Immature natural killer cell (primary cell): ENCODE measurements at regions not wholly inside any gene's neighbourhood (a gene's known extent, or its start where the extent isn't known, plus 50 kb on each side); places are given as distances from the start of the nearest gene placed in this dataset.

Experiments used
- DNase-seq, 3 donors: peaks; one replicate each; pipeline ENCODE4 v3.0.0; 2022; ENCODE audit warnings: mixed read lengths in 1 of 3
- H3K27ac Mint-ChIP-seq, 6 donors: one replicate each; pipeline ENCODE4 v1.8.0; 2020; ENCODE audit warnings: mixed read lengths in 6 of 6, mild to moderate bottlenecking in 5 of 6, inconsistent platforms in 4 of 6, moderate library complexity in 3 of 6
- H3K27me3 Mint-ChIP-seq, 3 donors: one replicate each; pipeline ENCODE4 v1.8.0; 2020 to 2021; ENCODE audit warnings: low read depth in 3 of 3, mild to moderate bottlenecking in 3 of 3, mixed read lengths in 3 of 3, moderate library complexity in 3 of 3, inconsistent platforms in 1 of 3
- H3K36me3 Mint-ChIP-seq, 3 donors: one replicate each; pipeline ENCODE4 v1.8.0; 2020; ENCODE audit warnings: mixed read lengths in 3 of 3, inconsistent platforms in 2 of 3, mild to moderate bottlenecking in 2 of 3
- H3K4me1 Mint-ChIP-seq, 2 donors: one replicate each; pipeline ENCODE4 v1.8.0; 2020; ENCODE audit warnings: inconsistent platforms in 2 of 2, mild to moderate bottlenecking in 2 of 2, mixed read lengths in 2 of 2, moderate library complexity in 1 of 2
- H3K4me3 Mint-ChIP-seq, 5 donors: one replicate each; pipeline ENCODE4 v1.8.0; 2020; ENCODE audit warnings: mild to moderate bottlenecking in 5 of 5, mixed read lengths in 5 of 5, inconsistent platforms in 3 of 5, moderate library complexity in 3 of 5
- H3K9me3 Mint-ChIP-seq, 6 donors: one replicate each; pipeline ENCODE4 v1.8.0; 2020; ENCODE audit warnings: mild to moderate bottlenecking in 6 of 6, mixed read lengths in 6 of 6, inconsistent platforms in 4 of 6, moderate library complexity in 3 of 6

GRCh38 chrX:25202827-25203226 lies 187.1 kb upstream of the ARX start:
- H3K27me3 Mint-ChIP-seq = peaks cover 2 to 6% (median 4%) of the 10 kb centered on the region in 3 donors
- no peak for DNase-seq
- H3K4me3 Mint-ChIP-seq = no peak overlapping the region
- H3K4me1 Mint-ChIP-seq = no peaks in the 10 kb centered on the region
- no peaks in the 10 kb centered on the region for H3K36me3 Mint-ChIP-seq
- H3K9me3 Mint-ChIP-seq = peaks cover 0 to 2% (median 0%) of the 10 kb centered on the region in 6 donors
- H3K27ac Mint-ChIP-seq = no peak overlapping the region

GRCh38 chrX:25198891-25199290 lies 183.1 kb upstream of the ARX start:
- Mint-ChIP-seq H3K4me1 (no peaks in the 10 kb centered on the region), H3K4me3 (no peak overlapping the region), H3K36me3 (no peaks in the 10 kb centered on the region), H3K27me3 (peaks cover 0 to 5% (median 5%) of the 10 kb centered on the region in 3 donors), H3K9me3 (peaks cover 0 to 3% (median 0%) of the 10 kb centered on the region in 6 donors), H3K27ac (no peak overlapping the region)
- no peak for DNase-seq

- DNase-seq = no peak
- peaks cover 0 to 5% (median 5%) of the 10 kb centered on the region in 3 donors for H3K27me3 Mint-ChIP-seq
- H3K9me3 Mint-ChIP-seq = peaks cover 0 to 3% (median 0%) of the 10 kb centered on the region in 6 donors
- no peaks in the 10 kb centered on the region for H3K36me3 Mint-ChIP-seq
- H3K4me3 Mint-ChIP-seq = no peak overlapping the region
- H3K27ac Mint-ChIP-seq = no peak overlapping the region
- H3K4me1 Mint-ChIP-seq = no peaks in the 10 kb centered on the region
These were observed 182.5 kb upstream of the ARX start for GRCh38 chrX:25198253-25198652.

GRCh38 chrX:25196221-25196620 lies 180.5 kb upstream of the ARX start:
- H3K4me3 Mint-ChIP-seq = no peak overlapping the region
- DNase-seq = no peak
- H3K4me1 Mint-ChIP-seq = no peaks in the 10 kb centered on the region
- H3K27ac Mint-ChIP-seq = no peak overlapping the region
- H3K36me3 Mint-ChIP-seq = no peaks in the 10 kb centered on the region
- peaks cover 1 to 5% (median 5%) of the 10 kb centered on the region in 3 donors for H3K27me3 Mint-ChIP-seq
- H3K9me3 Mint-ChIP-seq = peaks cover 0 to 3% (median 0%) of the 10 kb centered on the region in 6 donors

GRCh38 chrX:25191403-25191802 lies 175.6 kb upstream of the ARX start:
- Mint-ChIP-seq H3K9me3 (peaks cover 0 to 9% (median 1%) of the 10 kb centered on the region in 6 donors), H3K27ac (no peak overlapping the region), H3K36me3 (no peaks in the 10 kb centered on the region), H3K27me3 (peaks cover 1 to 4% (median 3%) of the 10 kb centered on the region in 3 donors), H3K4me3 (no peak overlapping the region), H3K4me1 (no peaks in the 10 kb centered on the region)
- DNase-seq = no peak

- Mint-ChIP-seq H3K27me3 (peaks cover 0 to 4% (median 2%) of the 10 kb centered on the region in 3 donors), H3K36me3 (no peaks in the 10 kb centered on the region), H3K27ac (no peak overlapping the region), H3K4me3 (no peak overlapping the region), H3K4me1 (no peaks in the 10 kb centered on the region), H3K9me3 (no peaks in the 10 kb centered on the region)
- DNase-seq = no peak
These were observed 166.0 kb upstream of the ARX start for GRCh38 chrX:25181775-25182174.

GRCh38 chrX:25180242-25180641 lies 164.5 kb upstream of the ARX start:
- Mint-ChIP-seq H3K36me3 (no peaks in the 10 kb centered on the region), H3K27me3 (peaks cover 0 to 4% (median 4%) of the 10 kb centered on the region in 3 donors)

GRCh38 chrX:25178555-25178954 lies 162.8 kb upstream of the ARX start:
- Mint-ChIP-seq H3K27ac (no peak overlapping the region), H3K27me3 (peaks cover 0 to 4% (median 2%) of the 10 kb centered on the region in 3 donors), H3K4me3 (no peak overlapping the region), H3K9me3 (no peaks in the 10 kb centered on the region), H3K4me1 (no peaks in the 10 kb centered on the region), H3K36me3 (no peaks in the 10 kb centered on the region)
- no peak for DNase-seq

More at GRCh38 chrX:25180242-25180641, 164.5 kb upstream of the ARX start:
- DNase-seq = no peak
- Mint-ChIP-seq H3K27ac (no peak overlapping the region), H3K9me3 (no peaks in the 10 kb centered on the region), H3K4me3 (no peak overlapping the region), H3K4me1 (no peaks in the 10 kb centered on the region)

GRCh38 chrX:25175743-25176142 lies 160.0 kb upstream of the ARX start:
- DNase-seq = no peak
- no peaks in the 10 kb centered on the region for H3K4me1 Mint-ChIP-seq
- H3K9me3 Mint-ChIP-seq = no peaks in the 10 kb centered on the region
- no peak overlapping the region for H3K27ac Mint-ChIP-seq
- peaks cover 0 to 4% (median 2%) of the 10 kb centered on the region in 3 donors for H3K27me3 Mint-ChIP-seq
- no peaks in the 10 kb centered on the region for H3K36me3 Mint-ChIP-seq
- no peak overlapping the region for H3K4me3 Mint-ChIP-seq

- Mint-ChIP-seq H3K4me1 (no peaks in the 10 kb centered on the region), H3K4me3 (no peak overlapping the region), H3K27me3 (peaks cover 0 to 2% (median 2%) of the 10 kb centered on the region in 3 donors), H3K9me3 (no peaks in the 10 kb centered on the region), H3K27ac (no peak overlapping the region), H3K36me3 (no peaks in the 10 kb centered on the region)
- DNase-seq = no peak
These were observed 159.4 kb upstream of the ARX start for GRCh38 chrX:25175171-25175570.

- Mint-ChIP-seq H3K27ac (no peak overlapping the region), H3K36me3 (no peaks in the 10 kb centered on the region), H3K27me3 (peaks cover 0 to 9% (median 5%) of the 10 kb centered on the region in 3 donors), H3K4me3 (no peak overlapping the region), H3K9me3 (peaks cover 0 to 3% (median 0%) of the 10 kb centered on the region in 6 donors), H3K4me1 (no peaks in the 10 kb centered on the region)
- no peak for DNase-seq
These were observed 150.8 kb upstream of the ARX start for GRCh38 chrX:25166546-25166945.

- H3K4me1 Mint-ChIP-seq = no peaks in the 10 kb centered on the region
- DNase-seq = no peak
- H3K9me3 Mint-ChIP-seq = peaks cover 0 to 3% (median 0%) of the 10 kb centered on the region in 6 donors
- H3K27me3 Mint-ChIP-seq = peaks cover 0 to 9% (median 5%) of the 10 kb centered on the region in 3 donors
- H3K36me3 Mint-ChIP-seq = no peaks in the 10 kb centered on the region
- H3K27ac Mint-ChIP-seq = no peak overlapping the region
- no peak overlapping the region for H3K4me3 Mint-ChIP-seq
These were observed 150.4 kb upstream of the ARX start for GRCh38 chrX:25166145-25166544.

- peaks cover 0 to 1% (median 0%) of the 10 kb centered on the region in 6 donors for H3K9me3 Mint-ChIP-seq
- H3K36me3 Mint-ChIP-seq = no peaks in the 10 kb centered on the region
- H3K4me3 Mint-ChIP-seq = no peak overlapping the region
- no peaks in the 10 kb centered on the region for H3K4me1 Mint-ChIP-seq
- peaks cover 3 to 7% (median 3%) of the 10 kb centered on the region in 3 donors for H3K27me3 Mint-ChIP-seq
- no peak for DNase-seq
- no peak overlapping the region for H3K27ac Mint-ChIP-seq
These were observed 142.9 kb upstream of the ARX start for GRCh38 chrX:25158635-25159034.

- no peak for DNase-seq
- Mint-ChIP-seq H3K4me3 (no peak overlapping the region), H3K36me3 (no peaks in the 10 kb centered on the region), H3K4me1 (no peaks in the 10 kb centered on the region), H3K27ac (no peak overlapping the region), H3K9me3 (no peaks in the 10 kb centered on the region), H3K27me3 (peaks cover 0 to 5% (median 3%) of the 10 kb centered on the region in 3 donors)
These were observed 141.1 kb upstream of the ARX start for GRCh38 chrX:25156832-25157231.

GRCh38 chrX:25156323-25156722 lies 140.6 kb upstream of the ARX start:
- Mint-ChIP-seq H3K4me1 (no peaks in the 10 kb centered on the region), H3K9me3 (no peaks in the 10 kb centered on the region), H3K4me3 (no peak overlapping the region), H3K27me3 (peaks cover 0 to 10% (median 3%) of the 10 kb centered on the region in 3 donors), H3K36me3 (no peaks in the 10 kb centered on the region), H3K27ac (no peak overlapping the region)
- DNase-seq = no peak
